Glomerular visceral epithelial cell (primary cell): ENCODE measurements at regions not wholly inside any gene's neighbourhood (a gene's known extent, or its start where the extent isn't known, plus 50 kb on each side); places are given as distances from the start of the nearest gene placed in this dataset.

Source experiments
- DNase-seq: peaks from one replicate; pipeline ENCODE4 v3.0.0-alpha.2; 2016; ENCODE audit errors: extremely low spot score

GRCh38 chr3:107241217-107241616 is 136.0 kb upstream of the CCDC54 start:
- peak; percentile 44 for DNase-seq

- DNase-seq, result no peak
Measured at GRCh38 chr3:107242579-107242978, 134.7 kb upstream of the CCDC54 start.

GRCh38 chr3:107247116-107247515 is 130.1 kb upstream of the CCDC54 start:
- no peak for DNase-seq

- no peak for DNase-seq
Measured at GRCh38 chr3:107249132-107249531, 128.1 kb upstream of the CCDC54 start.

- no peak for DNase-seq
Measured at GRCh38 chr3:107250221-107250620, 127.0 kb upstream of the CCDC54 start.

GRCh38 chr3:107251819-107252218 is 125.4 kb upstream of the CCDC54 start:
- DNase-seq, result no peak

GRCh38 chr3:107256963-107257362 is 120.3 kb upstream of the CCDC54 start:
- no peak for DNase-seq

- DNase-seq, result no peak
Measured at GRCh38 chr3:107258300-107258699, 118.9 kb upstream of the CCDC54 start.

GRCh38 chr3:107260207-107260606 is 117.0 kb upstream of the CCDC54 start:
- DNase-seq, result no peak

GRCh38 chr3:107263269-107264021 is 113.8 kb upstream of the CCDC54 start:
- DNase-seq, result no peak

- DNase-seq, result no peak
Measured at GRCh38 chr3:107264888-107265287, 112.4 kb upstream of the CCDC54 start.

- DNase-seq, result no peak
Measured at GRCh38 chr3:107265526-107265925, 111.7 kb upstream of the CCDC54 start.

- no peak for DNase-seq
Measured at GRCh38 chr3:107268469-107268868, 108.8 kb upstream of the CCDC54 start.

GRCh38 chr3:107269136-107269535 is 108.1 kb upstream of the CCDC54 start:
- DNase-seq, result no peak

GRCh38 chr3:107271787-107272387 is 105.4 kb upstream of the CCDC54 start:
- peak; percentile 29 for DNase-seq

GRCh38 chr3:107272471-107272870 is 104.8 kb upstream of the CCDC54 start:
- DNase-seq, result no peak

- no peak for DNase-seq
Measured at GRCh38 chr3:107272885-107273284, 104.4 kb upstream of the CCDC54 start.

GRCh38 chr3:107273771-107274170 is 103.5 kb upstream of the CCDC54 start:
- no peak for DNase-seq

- DNase-seq, result no peak
Measured at GRCh38 chr3:107275511-107275910, 101.7 kb upstream of the CCDC54 start.

GRCh38 chr3:107283948-107284347 is 93.3 kb upstream of the CCDC54 start:
- no peak for DNase-seq

GRCh38 chr3:107284612-107285011 is 92.6 kb upstream of the CCDC54 start:
- no peak for DNase-seq

- DNase-seq, result no peak
Measured at GRCh38 chr3:107285197-107285596, 92.0 kb upstream of the CCDC54 start.

- DNase-seq, result no peak
Measured at GRCh38 chr3:107289354-107289753, 87.9 kb upstream of the CCDC54 start.

- no peak for DNase-seq
Measured at GRCh38 chr3:107294117-107294516, 83.1 kb upstream of the CCDC54 start.
